ENCODE measurements at regions not wholly inside any gene's neighbourhood (a gene's known extent, or its start where the extent isn't known, plus 50 kb on each side); places are given as distances from the start of the nearest gene placed in this dataset.

DNA sequence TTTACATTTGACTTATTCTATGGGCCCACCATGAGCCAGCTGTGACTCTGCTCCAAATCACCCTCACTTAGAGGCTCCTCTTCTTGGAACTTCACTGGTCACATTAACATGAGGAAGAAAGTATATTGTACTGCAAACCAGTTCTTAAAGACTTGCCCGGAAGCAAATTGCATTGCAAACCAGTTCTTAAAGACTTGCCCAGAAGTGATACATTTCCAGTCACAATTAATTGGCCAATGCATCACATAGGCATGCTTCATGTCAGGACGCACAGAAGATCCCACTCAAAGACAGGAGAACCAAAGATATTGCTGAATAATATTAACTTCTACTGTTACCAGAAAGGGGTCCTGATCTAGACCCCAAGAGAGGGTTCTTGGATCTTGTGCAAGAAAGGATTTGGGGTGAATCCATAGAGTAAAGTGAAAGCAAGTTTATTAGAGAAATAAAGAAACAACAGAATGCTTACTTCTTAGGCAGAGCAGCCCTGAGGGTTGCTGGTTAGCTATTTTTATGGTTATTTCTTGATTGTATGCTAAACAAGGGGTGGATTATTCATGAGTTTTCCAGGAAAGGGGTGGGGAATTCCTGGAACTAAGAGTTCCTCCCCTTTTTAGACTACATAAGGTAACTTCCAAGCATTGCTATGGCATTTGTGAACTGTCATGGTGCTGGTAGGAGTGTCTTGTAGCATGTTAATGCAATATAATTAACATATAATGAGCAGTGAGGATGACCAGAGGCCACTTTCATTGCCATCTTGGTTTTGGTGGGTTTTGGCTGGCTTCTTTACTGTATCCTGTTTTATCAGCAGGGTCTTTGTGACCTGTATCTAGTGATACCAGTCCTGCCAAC is 54.6 kb upstream of the HCCS start:
- no peak for DNase-seq (ENCODE audit: low spot score)

DNA sequence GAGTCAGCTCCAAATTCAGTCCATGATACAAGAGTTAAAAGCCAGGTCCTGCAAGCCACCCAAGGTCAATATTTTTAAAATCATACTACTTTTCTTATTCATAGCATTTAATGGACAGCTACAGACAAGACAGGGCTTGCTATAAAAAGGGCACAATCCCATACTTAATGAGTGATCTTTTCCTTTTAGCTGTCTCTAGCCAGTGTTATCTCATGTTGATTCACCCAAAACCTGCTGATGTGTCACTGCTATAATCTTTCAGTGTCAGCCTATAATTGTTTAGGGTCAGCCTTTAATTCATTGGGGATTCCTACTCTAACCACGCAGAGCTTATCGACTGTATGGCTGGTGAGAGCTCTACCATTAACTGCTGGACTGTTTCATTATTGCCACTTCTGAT is 51.2 kb upstream of the HCCS start:
- no peak for DNase-seq (ENCODE audit: low spot score)
